ENCODE measurements at regions not wholly inside any gene's neighbourhood (a gene's known extent, or its start where the extent isn't known, plus 50 kb on each side); places are given as distances from the start of the nearest gene placed in this dataset.

- no peak for DNase-seq (ENCODE audit: low read depth, low spot score)
- TF ChIP-seq CTCF (IDR thresholded peaks at IDR 0.05; ENCODE audit: insufficient read depth, low read length, missing control alignments): no peak
- no peak overlapping the region for H3K4me3 ChIP-seq (ENCODE audit: low read depth, low read length)
- POLR2A ChIA-PET: no interaction called here
- CTCF ChIA-PET: no interaction called here
Observed at GRCh38 chr2:239495791-239496233, 95.0 kb upstream of the HDAC4 start.

GRCh38 chr2:239495175-239495574 is 94.4 kb upstream of the HDAC4 start:
- TF ChIP-seq CTCF (IDR thresholded peaks at IDR 0.05; ENCODE audit: insufficient read depth, low read length, missing control alignments): no peak
- DNase-seq (ENCODE audit: low read depth, low spot score): no peak
- POLR2A ChIA-PET: no interaction called here

GRCh38 chr2:239494578-239494977 is 93.8 kb upstream of the HDAC4 start:
- no peak for TF ChIP-seq CTCF (IDR thresholded peaks at IDR 0.05; ENCODE audit: insufficient read depth, low read length, missing control alignments)
- ChIA-PET POLR2A (no interaction called here), CTCF (no interaction called here)

More at GRCh38 chr2:239495175-239495574, 94.4 kb upstream of the HDAC4 start:
- CTCF ChIA-PET: no interaction called here
- no peak overlapping the region for H3K4me3 ChIP-seq (ENCODE audit: low read depth, low read length)

GRCh38 chr2:239489481-239489880 is 88.7 kb upstream of the HDAC4 start:
- CTCF ChIA-PET: no interaction called here
- H3K4me3 ChIP-seq (ENCODE audit: low read depth, low read length): no peak overlapping the region
- no peak for TF ChIP-seq CTCF (IDR thresholded peaks at IDR 0.05; ENCODE audit: insufficient read depth, low read length, missing control alignments)
- DNase-seq (ENCODE audit: low read depth, low spot score): no peak
- POLR2A ChIA-PET: no interaction called here

More at GRCh38 chr2:239494578-239494977, 93.8 kb upstream of the HDAC4 start:
- no peak for DNase-seq (ENCODE audit: low read depth, low spot score)
- no peak overlapping the region for H3K4me3 ChIP-seq (ENCODE audit: low read depth, low read length)

GRCh38 chr2:239488125-239488524 is 87.3 kb upstream of the HDAC4 start:
- CTCF ChIA-PET: no interaction called here
- no peak for TF ChIP-seq CTCF (IDR thresholded peaks at IDR 0.05; ENCODE audit: insufficient read depth, low read length, missing control alignments)
- no peak for DNase-seq (ENCODE audit: low read depth, low spot score)
- H3K4me3 ChIP-seq (ENCODE audit: low read depth, low read length): no peak overlapping the region
- POLR2A ChIA-PET: no interaction called here

- ChIA-PET CTCF (no interaction called here), POLR2A (no interaction called here)
- no peak for TF ChIP-seq CTCF (IDR thresholded peaks at IDR 0.05; ENCODE audit: insufficient read depth, low read length, missing control alignments)
- DNase-seq (ENCODE audit: low read depth, low spot score): no peak
- no peak overlapping the region for H3K4me3 ChIP-seq (ENCODE audit: low read depth, low read length)
Observed at GRCh38 chr2:239487272-239487671, 86.5 kb upstream of the HDAC4 start.
